ENCODE measurements at regions not wholly inside any gene's neighbourhood (a gene's known extent, or its start where the extent isn't known, plus 50 kb on each side); places are given as distances from the start of the nearest gene placed in this dataset.
"Not testable (repeated sequence)": the region's sequence is repeated elsewhere in the genome, so short reads cannot be mapped to it uniquely, and the experiment has no call there.

GRCh38 chr18:10086458-10087210 lies 172.8 kb downstream of the VAPA start:
- no peak for DNase-seq

- no peak for DNase-seq
Observed at GRCh38 chr18:10088734-10089133, 174.9 kb downstream of the VAPA start.

- DNase-seq: no peak
Observed at GRCh38 chr18:10089881-10090280, 176.1 kb downstream of the VAPA start.

GRCh38 chr18:10090668-10091067 lies 176.9 kb downstream of the VAPA start:
- no peak for DNase-seq

GRCh38 chr18:10093445-10093844 lies 179.6 kb downstream of the VAPA start:
- DNase-seq: no peak

GRCh38 chr18:10094154-10094553 lies 180.3 kb downstream of the VAPA start:
- DNase-seq: no peak

- no peak for DNase-seq
Observed at GRCh38 chr18:10094655-10095054, 180.8 kb downstream of the VAPA start.

- no peak for DNase-seq
Observed at GRCh38 chr18:10095356-10095755, 181.5 kb downstream of the VAPA start.

GRCh38 chr18:10099539-10100140 lies 185.8 kb downstream of the VAPA start:
- no peak for DNase-seq

GRCh38 chr18:10100196-10100595 lies 186.4 kb downstream of the VAPA start:
- no peak for DNase-seq

- no peak for DNase-seq
Observed at GRCh38 chr18:10100941-10101701, 187.3 kb downstream of the VAPA start.

GRCh38 chr18:10101729-10102128 lies 187.9 kb downstream of the VAPA start:
- DNase-seq: no peak

GRCh38 chr18:10105118-10105517 lies 191.3 kb downstream of the VAPA start:
- DNase-seq: not testable (repeated sequence)

GRCh38 chr18:10111191-10111590 lies 197.4 kb downstream of the VAPA start:
- DNase-seq: no peak

- no peak for DNase-seq
Observed at GRCh38 chr18:10111944-10112343, 198.1 kb downstream of the VAPA start.

GRCh38 chr18:10113121-10114022 lies 199.6 kb downstream of the VAPA start:
- DNase-seq: no peak

- no peak for DNase-seq
Observed at GRCh38 chr18:10114717-10115463, 201.1 kb downstream of the VAPA start.

- no peak for DNase-seq
Observed at GRCh38 chr18:10116574-10116973, 202.8 kb downstream of the VAPA start.

- DNase-seq: no peak
Observed at GRCh38 chr18:10119528-10119927, 205.7 kb downstream of the VAPA start.

- no peak for DNase-seq
Observed at GRCh38 chr18:10119991-10120390, 206.2 kb downstream of the VAPA start.

- no peak for DNase-seq
Observed at GRCh38 chr18:10120622-10121021, 206.8 kb downstream of the VAPA start.

- DNase-seq: no peak
Observed at GRCh38 chr18:10121028-10121427, 207.2 kb downstream of the VAPA start.
